ENCODE measurements at regions not wholly inside any gene's neighbourhood (a gene's known extent, or its start where the extent isn't known, plus 50 kb on each side); places are given as distances from the start of the nearest gene placed in this dataset.

DNA sequence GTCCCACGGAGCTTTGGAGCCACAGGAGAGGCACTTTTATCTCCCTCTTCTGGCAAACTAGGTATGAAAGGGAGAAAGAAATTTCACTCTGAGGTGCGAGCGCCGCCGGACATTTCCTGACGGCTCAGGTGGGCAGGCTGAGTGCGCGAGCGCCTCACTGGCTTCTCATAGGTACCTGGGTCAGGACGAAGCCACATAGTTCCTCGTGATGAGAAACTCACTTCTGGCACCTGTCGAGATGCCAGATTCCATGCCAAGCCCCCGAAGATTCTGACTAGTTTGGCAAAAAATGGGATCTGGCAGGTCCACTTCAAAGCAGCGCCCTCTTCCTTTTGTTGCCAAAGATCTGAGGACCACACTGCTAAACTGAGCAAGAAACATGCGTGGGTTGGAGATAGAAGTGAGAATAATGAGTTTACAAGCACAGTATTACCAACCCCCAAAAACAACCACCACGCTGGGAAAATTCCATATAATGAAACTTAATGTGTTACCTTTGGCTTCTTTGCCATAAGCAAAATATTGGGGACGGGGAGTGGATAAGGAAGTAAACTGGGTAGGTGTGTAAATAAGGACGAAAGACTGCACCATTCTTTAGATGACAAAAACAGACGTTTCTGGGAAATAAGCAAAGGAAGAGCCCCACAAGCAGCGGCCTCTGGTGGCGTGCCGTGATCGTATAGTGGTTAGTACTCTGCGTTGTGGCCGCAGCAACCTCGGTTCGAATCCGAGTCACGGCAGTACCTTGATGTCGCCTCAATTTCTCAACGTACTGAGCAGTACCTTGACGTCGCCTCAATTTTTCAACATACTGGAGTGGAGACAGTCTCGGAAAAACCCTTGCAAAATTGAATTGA is 89.8 kb upstream of the PRSS16 start:
- Histone ChIP-seq H2BK20ac (ENCODE audit: low read depth, low read length, poor library complexity, severe bottlenecking) (no peak overlapping the region), H2BK12ac (ENCODE audit: insufficient read length, low read depth, low read length) (no peak overlapping the region), H4K5ac (ENCODE audit: insufficient read length, low read depth, low read length) (no peak overlapping the region), H3K56ac (ENCODE audit: insufficient read length, low read depth, low read length) (no peak overlapping the region), H3K79me2 (ENCODE audit: insufficient read depth, low read length) (no peaks in the 10 kb centered on the region), H3K4me2 (ENCODE audit: insufficient read depth, insufficient read length, low read length) (peak overlapping the region; percentile 69), H4K8ac (replicated peaks; ENCODE audit: insufficient read length, low read depth, low read length) (no peak overlapping the region), H2BK15ac (ENCODE audit: low read depth, low read length) (no peak overlapping the region), H3K18ac (ENCODE audit: insufficient read length, low read depth, low read length) (no peak overlapping the region), H3K23ac (ENCODE audit: insufficient read length, low read depth, low read length) (no peak overlapping the region), H4K20me1 (ENCODE audit: control insufficient read depth, insufficient read depth, insufficient read length) (no peaks in the 10 kb centered on the region), H2BK120ac (ENCODE audit: low read depth, low read length, poor library complexity, severe bottlenecking) (no peak overlapping the region), H3K79me1 (ENCODE audit: insufficient read depth, low read depth, low read length, poor library complexity, severe bottlenecking) (no peaks in the 10 kb centered on the region), H3K4me1 (ENCODE audit: insufficient read depth, low read length) (peaks cover 3% of the 10 kb centered on the region; the same call in 1 of the 2 replicates), H2BK5ac (ENCODE audit: insufficient read length, low read length) (no peak overlapping the region), H3K4ac (ENCODE audit: low read depth, low read length) (no peak overlapping the region), H3K9me3 (ENCODE audit: control insufficient read depth, low read depth, low read length) (no peaks in the 10 kb centered on the region), H4K91ac (ENCODE audit: insufficient read length, low read depth, low read length) (no peak overlapping the region), H3T11ph (ENCODE audit: low read length) (no peak overlapping the region), H2AFZ (ENCODE audit: low read length) (peak overlapping the region; percentile 78), H3K9ac (ENCODE audit: extremely low read depth, insufficient read length, low read length) (peak overlapping the region; percentile 50), H3K27me3 (ENCODE audit: insufficient read depth, low read length) (no peaks in the 10 kb centered on the region), H3K14ac (ENCODE audit: insufficient read depth, low read length) (0 out of 2 replicates have a peak overlapping the region, but pooled peaks have one; percentile 4), H3K27ac (ENCODE audit: insufficient read length, low read depth, low read length) (no peak overlapping the region), H3K23me2 (ENCODE audit: insufficient read length, low read depth, low read length, poor library complexity, severe bottlenecking) (peaks cover 8% of the 10 kb centered on the region), H2AK5ac (ENCODE audit: insufficient read length, low read length) (no peak overlapping the region)
- peak; percentile 69 for DNase-seq
- H3K4me1 Mint-ChIP-seq = peaks cover 21 to 39% of the 10 kb centered on the region in 2 experiments
- no CpG with 5 or more reads among the region's 34 CpGs for WGBS (ENCODE audit: extremely low coverage, insufficient read length, low lambda C conversion rate)
- peaks cover 0 to 5% of the 10 kb centered on the region in 2 experiments; a peak in 1 of 5 replicates for H3K9me3 Mint-ChIP-seq
- no peaks in the 10 kb centered on the region; a peak in 1 of 7 replicates for H3K36me3 Mint-ChIP-seq (ENCODE audit: insufficient read depth in 1 of 3, low read depth in 3 of 3)
- H3K27me3 Mint-ChIP-seq (ENCODE audit: low read depth) = peaks cover 18% of the 10 kb centered on the region
- peak overlapping the region; percentile 30 to 91 (median 62); a peak in 3 of 7 replicates for H3K27ac Mint-ChIP-seq
- H3K4me3 Mint-ChIP-seq = peak overlapping the region; percentile 86 to 94
- TF ChIP-seq, protein P1, sequence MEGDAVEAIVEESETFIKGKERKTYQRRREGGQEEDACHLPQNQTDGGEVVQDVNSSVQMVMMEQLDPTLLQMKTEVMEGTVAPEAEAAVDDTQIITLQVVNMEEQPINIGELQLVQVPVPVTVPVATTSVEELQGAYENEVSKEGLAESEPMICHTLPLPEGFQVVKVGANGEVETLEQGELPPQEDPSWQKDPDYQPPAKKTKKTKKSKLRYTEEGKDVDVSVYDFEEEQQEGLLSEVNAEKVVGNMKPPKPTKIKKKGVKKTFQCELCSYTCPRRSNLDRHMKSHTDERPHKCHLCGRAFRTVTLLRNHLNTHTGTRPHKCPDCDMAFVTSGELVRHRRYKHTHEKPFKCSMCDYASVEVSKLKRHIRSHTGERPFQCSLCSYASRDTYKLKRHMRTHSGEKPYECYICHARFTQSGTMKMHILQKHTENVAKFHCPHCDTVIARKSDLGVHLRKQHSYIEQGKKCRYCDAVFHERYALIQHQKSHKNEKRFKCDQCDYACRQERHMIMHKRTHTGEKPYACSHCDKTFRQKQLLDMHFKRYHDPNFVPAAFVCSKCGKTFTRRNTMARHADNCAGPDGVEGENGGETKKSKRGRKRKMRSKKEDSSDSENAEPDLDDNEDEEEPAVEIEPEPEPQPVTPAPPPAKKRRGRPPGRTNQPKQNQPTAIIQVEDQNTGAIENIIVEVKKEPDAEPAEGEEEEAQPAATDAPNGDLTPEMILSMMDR (conservative IDR thresholded peaks at IDR 0.05) = peak; percentile 58
